SJSA1 (cell line): ENCODE measurements at regions not wholly inside any gene's neighbourhood (a gene's known extent, or its start where the extent isn't known, plus 50 kb on each side); places are given as distances from the start of the nearest gene placed in this dataset.

Experiments used
- DNase-seq, 2 experiments: peaks; one replicate each; pipeline ENCODE4 v3.0.0-alpha.2; 2015 to 2020; ENCODE audit warnings: low spot score in 2 of 2, low read depth in 1 of 2
- H3K27ac ChIP-seq: fragments of 250-450 bp; sonication (Bioruptor Pico); 2 replicates; pipeline ENCODE4 v1.5.1; 2020; ENCODE audit warnings: mild to moderate bottlenecking, moderate library complexity
- H3K27me3 ChIP-seq: fragments of 250-450 bp; sonication (Bioruptor Pico); replicated peaks from 2 replicates; pipeline ENCODE4 v1.5.1; 2020; ENCODE audit warnings: mild to moderate bottlenecking, moderate library complexity
- H3K36me3 ChIP-seq: fragments of 250-450 bp; sonication (Bioruptor Pico); 2 replicates; pipeline ENCODE4 v1.5.1; 2020; ENCODE audit warnings: mild to moderate bottlenecking
- H3K4me1 ChIP-seq: fragments of 250-450 bp; sonication (Bioruptor Pico); replicated peaks from 2 replicates; pipeline ENCODE4 v1.6.1; 2021; ENCODE audit warnings: mild to moderate bottlenecking
- H3K4me3 ChIP-seq: fragments of 250-450 bp; sonication (Bioruptor Pico); 2 replicates; pipeline ENCODE4 v1.5.1; 2020; ENCODE audit warnings: mild to moderate bottlenecking
- H3K9me3 ChIP-seq: fragments of 250-450 bp; sonication (Bioruptor Pico); replicated peaks from 2 replicates; pipeline ENCODE4 v1.5.1; 2020; ENCODE audit warnings: mild to moderate bottlenecking

- Histone ChIP-seq H3K36me3 (no peaks in the 10 kb centered on the region), H3K27me3 (no peaks in the 10 kb centered on the region), H3K4me3 (no peak overlapping the region), H3K9me3 (no peaks in the 10 kb centered on the region), H3K27ac (no peak overlapping the region), H3K4me1 (peaks cover 20% of the 10 kb centered on the region)
- no peak for DNase-seq
Observed at GRCh38 chr1:93746021-93746812, 64.6 kb upstream of the BCAR3 start.

- Histone ChIP-seq H3K4me1 (peaks cover 31% of the 10 kb centered on the region), H3K36me3 (no peaks in the 10 kb centered on the region), H3K27me3 (no peaks in the 10 kb centered on the region), H3K4me3 (no peak overlapping the region), H3K27ac (no peak overlapping the region), H3K9me3 (no peaks in the 10 kb centered on the region)
- DNase-seq = peak in 1 of 2 experiments; percentile 44
Observed at GRCh38 chr1:93744299-93744988, 62.8 kb upstream of the BCAR3 start.

- Histone ChIP-seq H3K36me3 (no peaks in the 10 kb centered on the region), H3K4me3 (no peak overlapping the region)
Observed at GRCh38 chr1:93743465-93743864, 61.8 kb upstream of the BCAR3 start.

GRCh38 chr1:93740601-93741031 lies 59.0 kb upstream of the BCAR3 start:
- peak in 1 of 2 experiments; percentile 10 for DNase-seq
- H3K27me3 ChIP-seq = no peaks in the 10 kb centered on the region
- peaks cover 64% of the 10 kb centered on the region for H3K4me1 ChIP-seq
- H3K9me3 ChIP-seq = 0 out of 2 replicates have a peak, but pooled peaks cover 4% of the 10 kb centered on the region
- no peak overlapping the region for H3K27ac ChIP-seq
- H3K4me3 ChIP-seq = no peak overlapping the region
- H3K36me3 ChIP-seq = no peaks in the 10 kb centered on the region

More at GRCh38 chr1:93743465-93743864, 61.8 kb upstream of the BCAR3 start:
- Histone ChIP-seq H3K9me3 (no peaks in the 10 kb centered on the region), H3K27ac (no peak overlapping the region), H3K4me1 (peaks cover 36% of the 10 kb centered on the region), H3K27me3 (no peaks in the 10 kb centered on the region)
- no peak for DNase-seq

GRCh38 chr1:93740157-93740556 lies 58.5 kb upstream of the BCAR3 start:
- no peak for DNase-seq
- no peak overlapping the region for H3K27ac ChIP-seq
- 0 out of 2 replicates have a peak, but pooled peaks cover 4% of the 10 kb centered on the region for H3K9me3 ChIP-seq
- H3K4me1 ChIP-seq = peaks cover 68% of the 10 kb centered on the region
- no peaks in the 10 kb centered on the region for H3K36me3 ChIP-seq
- H3K4me3 ChIP-seq = no peak overlapping the region
- H3K27me3 ChIP-seq = no peaks in the 10 kb centered on the region

- H3K27me3 ChIP-seq = no peaks in the 10 kb centered on the region
- DNase-seq = no peak
- H3K9me3 ChIP-seq = 0 out of 2 replicates have a peak, but pooled peaks cover 4% of the 10 kb centered on the region
- no peaks in the 10 kb centered on the region for H3K36me3 ChIP-seq
- peaks cover 68% of the 10 kb centered on the region for H3K4me1 ChIP-seq
- H3K4me3 ChIP-seq = no peak overlapping the region
- H3K27ac ChIP-seq = peak overlapping the region; percentile 96
Observed at GRCh38 chr1:93739472-93739871, 57.8 kb upstream of the BCAR3 start.

GRCh38 chr1:93738926-93739325 lies 57.3 kb upstream of the BCAR3 start:
- 0 out of 2 replicates have a peak, but pooled peaks cover 4% of the 10 kb centered on the region for H3K9me3 ChIP-seq
- H3K27ac ChIP-seq = peak overlapping the region; percentile 96
- DNase-seq = peak; percentile 57 to 74
- H3K4me1 ChIP-seq = peaks cover 69% of the 10 kb centered on the region
- H3K27me3 ChIP-seq = no peaks in the 10 kb centered on the region
- no peaks in the 10 kb centered on the region for H3K36me3 ChIP-seq
- no peak overlapping the region for H3K4me3 ChIP-seq

GRCh38 chr1:93738075-93738622 lies 56.5 kb upstream of the BCAR3 start:
- Histone ChIP-seq H3K36me3 (no peaks in the 10 kb centered on the region), H3K4me3 (no peak overlapping the region), H3K4me1 (peaks cover 69% of the 10 kb centered on the region), H3K27me3 (no peaks in the 10 kb centered on the region), H3K9me3 (0 out of 2 replicates have a peak, but pooled peaks cover 4% of the 10 kb centered on the region), H3K27ac (peak overlapping the region; percentile 96)
- peak; percentile 97 to 98 for DNase-seq

GRCh38 chr1:93735722-93736121 lies 54.1 kb upstream of the BCAR3 start:
- peaks cover 84% of the 10 kb centered on the region for H3K4me1 ChIP-seq
- 0 out of 2 replicates have a peak, but pooled peaks cover 4% of the 10 kb centered on the region for H3K9me3 ChIP-seq
- no peaks in the 10 kb centered on the region for H3K27me3 ChIP-seq
- H3K27ac ChIP-seq = peak overlapping the region; percentile 96
- DNase-seq = peak; percentile 81 to 91
- H3K36me3 ChIP-seq = no peaks in the 10 kb centered on the region
- no peak overlapping the region for H3K4me3 ChIP-seq

- H3K27me3 ChIP-seq = no peaks in the 10 kb centered on the region
- H3K4me1 ChIP-seq = peaks cover 79% of the 10 kb centered on the region
- peak overlapping the region; percentile 96 for H3K27ac ChIP-seq
- no peaks in the 10 kb centered on the region for H3K36me3 ChIP-seq
- DNase-seq = peak in 1 of 2 experiments; percentile 42
- 0 out of 2 replicates have a peak, but pooled peaks cover 4% of the 10 kb centered on the region for H3K9me3 ChIP-seq
- no peak overlapping the region for H3K4me3 ChIP-seq
Observed at GRCh38 chr1:93734999-93735398, 53.4 kb upstream of the BCAR3 start.

GRCh38 chr1:93733340-93733739 lies 51.7 kb upstream of the BCAR3 start:
- Histone ChIP-seq H3K36me3 (no peaks in the 10 kb centered on the region), H3K9me3 (0 out of 2 replicates have a peak, but pooled peaks cover 4% of the 10 kb centered on the region), H3K4me3 (no peak overlapping the region), H3K27me3 (no peaks in the 10 kb centered on the region), H3K4me1 (peaks cover 65% of the 10 kb centered on the region), H3K27ac (no peak overlapping the region)
- no peak for DNase-seq

- Histone ChIP-seq H3K27me3 (no peaks in the 10 kb centered on the region), H3K4me3 (no peak overlapping the region), H3K4me1 (peaks cover 57% of the 10 kb centered on the region), H3K9me3 (0 out of 2 replicates have a peak, but pooled peaks cover 4% of the 10 kb centered on the region), H3K27ac (no peak overlapping the region), H3K36me3 (no peaks in the 10 kb centered on the region)
- DNase-seq = peak in 1 of 2 experiments; percentile 18
Observed at GRCh38 chr1:93732514-93732913, 50.9 kb upstream of the BCAR3 start.
